K562 (cell line): ENCODE measurements at regions not wholly inside any gene's neighbourhood (a gene's known extent, or its start where the extent isn't known, plus 50 kb on each side); places are given as distances from the start of the nearest gene placed in this dataset.

ENCODE experiments used
- BRCA1 ChIP-seq, 2 experiments: fragments of 450-650 bp in 1 of 2; sonication (generic) in 1 of 2; formaldehyde crosslinking in 1 of 2; IDR thresholded peaks; 2 replicates each; pipeline versions ENCODE4 v1.5.0 to v1.6.1; 2017 to 2020; ENCODE audit warnings: mild to moderate bottlenecking in 1 of 2, missing genetic modification reagents in 1 of 2
- CREB1 ChIP-seq, 2 experiments: sonication (generic) in 1 of 2; formaldehyde crosslinking in 1 of 2; IDR thresholded peaks; 2 replicates each; pipeline versions ENCODE4 v1.6.1 to v1.8.0; 2012 to 2022; ENCODE audit warnings: inconsistent platforms in 1 of 2, mild to moderate bottlenecking in 1 of 2, missing genetic modification reagents in 1 of 2, moderate library complexity in 1 of 2
- GABPA ChIP-seq: fragments of 200-800 bp; sonication (Bioruptor generic); conservative IDR thresholded peaks from 2 replicates; pipeline ENCODE4 v1.6.1; 2016; ENCODE audit warnings: low read depth, missing genetic modification characterization, missing compliant biosample characterization
- MEF2D ChIP-seq: conservative IDR thresholded peaks from 2 replicates; pipeline ENCODE4 v1.6.1; 2016; ENCODE audit warnings: low read depth, missing genetic modification characterization, missing compliant biosample characterization
- NFYB ChIP-seq: IDR thresholded peaks from 2 replicates; pipeline ENCODE4 v1.6.1; 2011; ENCODE audit warnings: mild to moderate bottlenecking, moderate library complexity; ENCODE audit not compliant: insufficient read length; ENCODE audit errors: extremely low read depth
- POLR2A ChIP-seq: fragments of 450-650 bp; conservative IDR thresholded peaks from 2 replicates; pipeline ENCODE4 v1.6.1; 2016
- RAD21 ChIP-seq, 2 experiments: fragments of 250-450 bp in 1 of 2; fragments of 450-650 bp in 1 of 2; sonication (Bioruptor Pico) in 1 of 2; formaldehyde crosslinking in 1 of 2; IDR thresholded peaks in 1 of 2; conservative IDR thresholded peaks in 1 of 2; 2 replicates each; pipeline versions ENCODE4 v1.4.0 to v1.8.0; 2020 to 2022; ENCODE audit warnings: mild to moderate bottlenecking in 2 of 2, moderate library complexity in 1 of 2
- TARDBP ChIP-seq: fragments of 450-650 bp; IDR thresholded peaks from 2 replicates; pipeline ENCODE4 v1.6.1; 2016
- ZFX ChIP-seq: sonication (generic); formaldehyde crosslinking; IDR thresholded peaks from 2 replicates; pipeline ENCODE4 v1.8.0; 2022; ENCODE audit warnings: mild to moderate bottlenecking, missing genetic modification reagents, moderate library complexity
- TF ChIP-seq, protein P1 (sequence below), 3 experiments: IDR thresholded peaks in 2 of 3; conservative IDR thresholded peaks in 1 of 3; 2 replicates each; pipeline ENCODE4 v1.5.1; 2011 to 2012; ENCODE audit warnings: low read length in 3 of 3, mild to moderate bottlenecking in 3 of 3, control low read depth in 2 of 3, improper control_type of control experiment in 1 of 3, inconsistent platforms in 1 of 3, low read depth in 1 of 3, mixed read lengths in 1 of 3, moderate library complexity in 1 of 3; ENCODE audit not compliant: insufficient read depth in 2 of 3

GRCh38 chr12:72836194-72836593 is 564.0 kb downstream of the TRHDE start:
- TF ChIP-seq POLR2A (no peak), CREB1 (IDR thresholded peaks at IDR 0.05) (no peak), CREB1 (CRISPR knock-in tag; IDR thresholded peaks at IDR 0.05) (no peak), TARDBP (no peak), ZFX (CRISPR knock-in tag) (no peak), BRCA1 (IDR thresholded peaks at IDR 0.05) (no peak), BRCA1 (CRISPR knock-in tag; IDR thresholded peaks at IDR 0.05) (no peak), NFYB (no peak), RAD21 (CRISPR knock-in tag; conservative IDR thresholded peaks at IDR 0.05 in 1 of 2, IDR thresholded peaks at IDR 0.05 in 1 of 2) (no peak), GABPA (tag) (no peak), MEF2D (tag) (no peak)
- TF ChIP-seq, protein P1, sequence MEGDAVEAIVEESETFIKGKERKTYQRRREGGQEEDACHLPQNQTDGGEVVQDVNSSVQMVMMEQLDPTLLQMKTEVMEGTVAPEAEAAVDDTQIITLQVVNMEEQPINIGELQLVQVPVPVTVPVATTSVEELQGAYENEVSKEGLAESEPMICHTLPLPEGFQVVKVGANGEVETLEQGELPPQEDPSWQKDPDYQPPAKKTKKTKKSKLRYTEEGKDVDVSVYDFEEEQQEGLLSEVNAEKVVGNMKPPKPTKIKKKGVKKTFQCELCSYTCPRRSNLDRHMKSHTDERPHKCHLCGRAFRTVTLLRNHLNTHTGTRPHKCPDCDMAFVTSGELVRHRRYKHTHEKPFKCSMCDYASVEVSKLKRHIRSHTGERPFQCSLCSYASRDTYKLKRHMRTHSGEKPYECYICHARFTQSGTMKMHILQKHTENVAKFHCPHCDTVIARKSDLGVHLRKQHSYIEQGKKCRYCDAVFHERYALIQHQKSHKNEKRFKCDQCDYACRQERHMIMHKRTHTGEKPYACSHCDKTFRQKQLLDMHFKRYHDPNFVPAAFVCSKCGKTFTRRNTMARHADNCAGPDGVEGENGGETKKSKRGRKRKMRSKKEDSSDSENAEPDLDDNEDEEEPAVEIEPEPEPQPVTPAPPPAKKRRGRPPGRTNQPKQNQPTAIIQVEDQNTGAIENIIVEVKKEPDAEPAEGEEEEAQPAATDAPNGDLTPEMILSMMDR (IDR thresholded peaks at IDR 0.05 in 2 of 3, conservative IDR thresholded peaks at IDR 0.05 in 1 of 3; ENCODE audit: insufficient read depth in 2 of 3, low read depth in 1 of 3, low read length in 3 of 3), result no peak
